ENCODE measurements at regions not wholly inside any gene's neighbourhood (a gene's known extent, or its start where the extent isn't known, plus 50 kb on each side); places are given as distances from the start of the nearest gene placed in this dataset.

DNA sequence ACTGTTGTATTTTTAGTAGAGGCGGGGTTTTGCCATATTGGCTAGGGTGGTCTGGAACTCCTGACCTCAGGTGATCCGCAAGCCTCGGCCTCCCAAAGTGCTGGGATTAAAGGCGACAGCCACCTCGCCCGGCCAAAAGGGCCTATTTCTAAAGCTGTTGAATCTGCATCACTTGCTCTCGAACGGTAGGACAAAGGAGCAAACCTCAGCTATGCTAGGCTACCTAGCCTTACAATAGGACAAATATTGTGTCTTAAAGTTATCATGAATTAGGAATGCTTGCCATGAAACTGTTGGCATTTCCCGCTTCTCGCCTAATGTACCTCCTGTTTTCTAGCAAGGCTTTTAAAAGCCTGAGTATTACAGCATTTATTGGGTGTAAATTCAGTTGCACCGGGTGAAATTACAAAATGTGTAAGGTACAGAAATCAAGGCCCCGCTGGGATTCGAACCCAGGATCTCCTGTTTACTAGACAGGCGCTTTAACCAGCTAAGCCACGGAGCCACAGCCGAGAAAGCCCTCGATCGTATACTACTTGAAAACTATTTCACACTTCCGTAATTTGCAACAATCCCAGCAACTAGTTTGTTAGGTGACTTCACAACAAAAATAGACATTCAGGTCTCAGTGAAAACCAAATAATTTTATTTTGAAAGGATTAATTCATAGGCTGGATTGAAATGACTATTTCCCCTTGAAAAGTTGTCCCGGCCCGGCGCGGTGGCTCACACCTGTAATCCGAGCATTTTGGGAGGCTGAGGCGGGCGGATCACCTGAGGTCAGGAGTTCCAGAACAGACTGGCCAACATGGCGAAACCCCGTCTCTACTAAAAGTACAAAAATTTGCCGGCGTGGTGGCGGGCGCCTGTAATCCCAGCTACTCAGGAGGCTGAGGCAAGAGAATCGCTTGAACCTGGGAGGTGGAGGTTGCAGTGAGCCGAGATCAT, 211.6 kb upstream of the ZNF184 start:
- no peak overlapping the region for H3K9ac ChIP-seq (ENCODE audit: low read depth, low read length)
- no peaks in the 10 kb centered on the region for H3K36me3 ChIP-seq (ENCODE audit: control insufficient read depth, insufficient read depth, low read length)
- peak overlapping the region; percentile 23; the same call in 1 of the 2 replicates for H3K4me3 ChIP-seq (ENCODE audit: low read depth, low read length)
- no peaks in the 10 kb centered on the region for H3K4me1 ChIP-seq (ENCODE audit: control insufficient read depth, insufficient read depth, low read length)
- no peak overlapping the region for H3K27ac ChIP-seq (ENCODE audit: low read depth, low read length)
- H3K27me3 ChIP-seq (ENCODE audit: control insufficient read depth, insufficient read depth, low read length) = peaks cover 14% of the 10 kb centered on the region
- no peaks in the 10 kb centered on the region for H3K9me3 ChIP-seq (ENCODE audit: control insufficient read depth, insufficient read depth, low read length)

DNA sequence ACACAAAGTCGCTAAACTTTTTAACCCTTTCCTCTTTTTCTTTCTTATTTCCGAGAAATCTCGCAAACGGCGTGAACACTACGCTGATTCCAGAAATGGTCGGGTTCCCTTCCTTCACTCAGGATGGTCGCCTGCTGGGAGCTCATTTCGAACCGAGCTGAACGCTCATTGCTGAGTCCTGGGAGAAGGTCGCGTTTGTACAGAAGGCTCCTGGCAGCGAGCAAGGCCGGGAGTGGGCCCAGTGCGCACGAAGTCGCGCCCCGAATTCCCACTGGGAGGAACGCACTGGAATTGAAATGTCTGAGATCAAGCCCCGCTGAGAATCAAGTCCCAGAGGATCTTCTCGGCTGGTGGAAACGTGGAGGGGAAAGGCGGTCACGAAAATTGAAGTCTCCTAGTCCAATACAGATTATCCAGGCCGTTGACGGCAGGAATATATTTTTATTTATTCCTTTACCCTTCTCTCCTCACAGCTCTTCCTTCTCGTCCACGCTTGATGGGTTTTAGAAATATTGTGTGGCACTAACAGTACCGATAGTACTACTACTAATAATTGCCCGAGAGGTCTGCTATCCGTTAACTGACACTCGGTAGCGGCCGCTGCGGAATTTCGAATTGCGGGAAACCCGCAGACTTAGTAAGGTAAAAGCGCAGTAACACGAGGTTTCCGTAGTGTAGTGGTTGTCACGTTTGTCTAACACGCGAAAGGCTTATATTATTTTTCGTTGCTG, 207.2 kb upstream of the ZNF184 start:
- Histone ChIP-seq H3K36me3 (ENCODE audit: control insufficient read depth, insufficient read depth, low read length) (no peaks in the 10 kb centered on the region), H3K27ac (ENCODE audit: low read depth, low read length) (no peak overlapping the region), H3K27me3 (ENCODE audit: control insufficient read depth, insufficient read depth, low read length) (peaks cover 34% of the 10 kb centered on the region), H3K9ac (ENCODE audit: low read depth, low read length) (no peak overlapping the region), H3K4me1 (ENCODE audit: control insufficient read depth, insufficient read depth, low read length) (no peaks in the 10 kb centered on the region), H3K4me3 (ENCODE audit: low read depth, low read length) (peak overlapping the region; percentile 85), H3K9me3 (ENCODE audit: control insufficient read depth, insufficient read depth, low read length) (no peaks in the 10 kb centered on the region)

DNA sequence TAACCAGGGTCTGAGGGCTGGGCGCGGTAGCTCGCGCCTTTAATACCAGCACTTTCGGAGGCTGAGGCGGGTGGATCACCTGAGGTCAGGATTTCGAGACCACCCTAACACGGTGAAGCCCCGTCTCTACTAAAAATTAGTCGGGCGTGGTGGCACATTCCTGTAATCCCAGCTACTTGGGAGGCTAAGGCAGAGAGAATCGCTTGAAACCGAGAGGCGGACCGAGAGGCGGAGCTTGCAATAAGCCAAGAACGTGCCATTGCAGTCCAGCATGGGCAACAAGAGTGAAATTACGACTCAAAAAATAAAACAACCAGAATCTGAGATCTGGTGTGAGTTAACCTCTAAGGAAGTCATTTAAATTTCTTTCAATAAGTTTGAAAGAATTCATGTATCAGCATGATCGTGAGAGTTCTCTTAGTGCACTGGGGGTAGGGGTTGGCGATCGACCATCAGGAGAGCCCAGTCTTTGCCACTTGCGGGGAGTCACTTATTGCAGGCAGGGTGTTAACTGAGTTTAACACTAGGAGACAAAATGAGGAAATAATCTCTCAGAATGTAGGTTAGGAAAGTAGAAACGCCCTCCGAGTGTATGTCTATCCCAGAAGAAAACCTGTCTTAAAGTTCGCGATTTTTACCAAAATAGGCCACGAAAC, 206.5 kb upstream of the ZNF184 start:
- no peaks in the 10 kb centered on the region for H3K36me3 ChIP-seq (ENCODE audit: control insufficient read depth, insufficient read depth, low read length)
- peak overlapping the region; percentile 85 for H3K4me3 ChIP-seq (ENCODE audit: low read depth, low read length)
- H3K27me3 ChIP-seq (ENCODE audit: control insufficient read depth, insufficient read depth, low read length) = peaks cover 34% of the 10 kb centered on the region

DNA sequence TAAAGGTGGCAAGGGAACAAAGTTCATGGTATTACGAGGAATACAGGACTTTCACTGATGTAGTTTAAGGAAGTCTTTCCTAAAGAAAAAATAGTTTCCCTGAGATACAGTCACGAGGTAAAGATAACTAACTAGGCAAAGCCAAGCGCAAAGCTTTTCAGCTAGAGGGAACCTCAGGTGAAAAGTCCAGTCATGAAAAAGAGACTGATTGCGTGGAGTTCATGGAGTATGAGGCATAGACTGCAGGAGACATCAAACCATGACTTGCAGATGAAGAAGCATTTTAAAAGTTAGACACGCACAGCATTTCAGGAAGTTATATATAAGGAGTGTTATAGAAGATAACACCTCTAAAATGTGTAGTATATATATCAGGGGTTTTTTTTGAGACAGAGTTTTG, 205.6 kb upstream of the ZNF184 start:
- Histone ChIP-seq H3K27ac (ENCODE audit: low read depth, low read length) (no peak overlapping the region), H3K4me3 (ENCODE audit: low read depth, low read length) (no peak overlapping the region), H3K9me3 (ENCODE audit: control insufficient read depth, insufficient read depth, low read length) (no peaks in the 10 kb centered on the region), H3K4me1 (ENCODE audit: control insufficient read depth, insufficient read depth, low read length) (no peaks in the 10 kb centered on the region), H3K36me3 (ENCODE audit: control insufficient read depth, insufficient read depth, low read length) (no peaks in the 10 kb centered on the region), H3K27me3 (ENCODE audit: control insufficient read depth, insufficient read depth, low read length) (peaks cover 34% of the 10 kb centered on the region), H3K9ac (ENCODE audit: low read depth, low read length) (no peak overlapping the region)

More for the DNA sequence above, 206.5 kb upstream of the ZNF184 start:
- H3K9me3 ChIP-seq (ENCODE audit: control insufficient read depth, insufficient read depth, low read length) = no peaks in the 10 kb centered on the region
- H3K9ac ChIP-seq (ENCODE audit: low read depth, low read length) = no peak overlapping the region
- H3K4me1 ChIP-seq (ENCODE audit: control insufficient read depth, insufficient read depth, low read length) = no peaks in the 10 kb centered on the region
- no peak overlapping the region for H3K27ac ChIP-seq (ENCODE audit: low read depth, low read length)

DNA sequence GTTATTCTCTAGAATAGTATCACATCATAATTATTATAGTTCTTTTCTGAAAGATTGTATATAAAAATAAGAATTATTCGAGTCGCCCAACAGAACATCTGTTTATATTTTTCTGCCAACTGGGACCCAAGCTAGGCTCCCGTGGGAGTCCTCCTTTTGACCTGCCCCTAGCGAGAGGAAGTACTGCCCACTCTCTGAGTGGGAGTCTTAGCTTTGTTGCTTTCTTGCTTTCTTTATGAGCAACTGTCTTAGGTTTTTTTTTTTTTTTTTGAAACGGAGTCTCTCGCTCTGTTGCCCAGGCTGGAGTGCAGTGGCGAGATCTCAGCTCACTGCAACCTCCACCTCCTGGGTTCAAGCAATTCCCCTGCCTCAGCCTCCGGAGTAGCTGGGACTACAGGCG, 202.0 kb upstream of the ZNF184 start:
- Histone ChIP-seq H3K4me1 (ENCODE audit: control insufficient read depth, insufficient read depth, low read length) (no peaks in the 10 kb centered on the region), H3K4me3 (ENCODE audit: low read depth, low read length) (no peak overlapping the region), H3K27ac (ENCODE audit: low read depth, low read length) (no peak overlapping the region), H3K9ac (ENCODE audit: low read depth, low read length) (no peak overlapping the region), H3K27me3 (ENCODE audit: control insufficient read depth, insufficient read depth, low read length) (peaks cover 36% of the 10 kb centered on the region), H3K9me3 (ENCODE audit: control insufficient read depth, insufficient read depth, low read length) (no peaks in the 10 kb centered on the region), H3K36me3 (ENCODE audit: control insufficient read depth, insufficient read depth, low read length) (no peaks in the 10 kb centered on the region)

DNA sequence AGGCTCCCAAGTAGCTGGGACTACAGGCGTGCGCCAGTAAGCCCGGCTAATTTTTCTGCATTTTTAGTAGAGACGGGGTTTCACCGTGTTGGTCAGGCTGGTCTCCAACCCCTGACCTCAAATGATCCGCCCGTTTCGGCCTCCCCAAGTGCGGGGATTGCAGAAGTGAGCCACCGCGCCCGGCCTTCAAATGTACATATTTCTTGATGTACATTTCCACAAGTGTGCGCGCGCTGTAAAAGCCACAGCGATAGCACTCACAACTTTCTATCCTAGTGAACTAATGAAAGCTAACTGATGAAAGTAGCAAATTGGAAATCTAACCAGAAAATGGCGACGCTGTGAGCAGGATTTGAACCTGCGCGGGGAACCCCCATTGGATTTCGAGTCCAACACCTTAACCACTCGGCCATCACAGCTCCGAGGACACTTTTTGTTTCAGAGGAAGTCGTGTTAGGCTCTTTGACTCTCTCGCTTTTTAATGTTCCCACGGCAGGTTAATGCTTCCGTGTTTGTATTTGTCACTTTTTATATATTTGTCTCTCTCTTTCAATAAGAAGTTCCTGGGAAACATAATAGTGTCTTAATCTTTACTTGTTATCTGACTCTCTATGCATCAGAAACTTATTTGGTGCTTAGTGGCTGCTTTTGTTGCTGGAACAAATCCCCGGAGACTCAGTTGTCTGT, 199.4 kb upstream of the ZNF184 start:
- Histone ChIP-seq H3K27me3 (ENCODE audit: control insufficient read depth, insufficient read depth, low read length) (peaks cover 33% of the 10 kb centered on the region), H3K27ac (ENCODE audit: low read depth, low read length) (peak overlapping the region; percentile 61), H3K9ac (ENCODE audit: low read depth, low read length) (no peak overlapping the region)

DNA sequence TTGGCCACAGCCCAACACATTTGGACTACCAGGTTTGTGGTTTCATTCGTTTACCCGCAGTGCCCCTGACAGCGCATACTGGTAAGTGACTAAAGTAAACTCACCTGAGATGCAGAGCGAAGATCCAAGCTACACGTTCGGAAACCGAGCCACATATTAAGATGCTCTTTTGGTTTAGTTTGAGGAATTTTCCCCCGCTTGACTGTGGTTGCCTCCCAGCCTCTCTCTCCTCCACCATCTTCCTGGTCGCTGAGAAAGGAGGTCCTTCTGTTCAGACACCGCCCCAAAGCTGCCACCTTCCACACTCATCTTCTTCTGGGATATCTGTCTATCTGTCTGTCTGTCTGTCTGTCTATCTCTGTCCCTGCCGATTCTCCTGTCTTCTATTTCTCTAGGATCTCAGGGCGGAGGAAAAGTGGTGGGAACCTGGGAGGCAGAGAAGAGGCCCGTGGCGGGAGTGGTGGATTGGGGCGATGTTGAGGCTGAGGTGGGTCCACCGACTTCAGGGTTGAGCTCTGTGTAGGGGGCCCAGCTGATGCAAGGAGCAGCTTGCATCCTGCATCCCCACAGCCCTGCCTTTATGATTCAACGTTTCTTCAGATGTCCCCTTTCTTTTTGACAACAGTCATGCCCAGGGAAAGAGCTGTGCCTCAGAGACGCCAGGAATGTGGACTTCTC, 196.9 kb upstream of the ZNF184 start:
- Histone ChIP-seq H3K36me3 (ENCODE audit: control insufficient read depth, insufficient read depth, low read length) (no peaks in the 10 kb centered on the region), H3K4me1 (ENCODE audit: control insufficient read depth, insufficient read depth, low read length) (peaks cover 10% of the 10 kb centered on the region), H3K27ac (ENCODE audit: low read depth, low read length) (no peak overlapping the region), H3K9me3 (ENCODE audit: control insufficient read depth, insufficient read depth, low read length) (no peaks in the 10 kb centered on the region), H3K9ac (ENCODE audit: low read depth, low read length) (no peak overlapping the region), H3K4me3 (ENCODE audit: low read depth, low read length) (peak overlapping the region; percentile 90), H3K27me3 (ENCODE audit: control insufficient read depth, insufficient read depth, low read length) (peaks cover 41% of the 10 kb centered on the region)

More for the DNA sequence above, 199.4 kb upstream of the ZNF184 start:
- Histone ChIP-seq H3K4me3 (ENCODE audit: low read depth, low read length) (peak overlapping the region; percentile 90), H3K36me3 (ENCODE audit: control insufficient read depth, insufficient read depth, low read length) (no peaks in the 10 kb centered on the region), H3K4me1 (ENCODE audit: control insufficient read depth, insufficient read depth, low read length) (peaks cover 7% of the 10 kb centered on the region), H3K9me3 (ENCODE audit: control insufficient read depth, insufficient read depth, low read length) (no peaks in the 10 kb centered on the region)

DNA sequence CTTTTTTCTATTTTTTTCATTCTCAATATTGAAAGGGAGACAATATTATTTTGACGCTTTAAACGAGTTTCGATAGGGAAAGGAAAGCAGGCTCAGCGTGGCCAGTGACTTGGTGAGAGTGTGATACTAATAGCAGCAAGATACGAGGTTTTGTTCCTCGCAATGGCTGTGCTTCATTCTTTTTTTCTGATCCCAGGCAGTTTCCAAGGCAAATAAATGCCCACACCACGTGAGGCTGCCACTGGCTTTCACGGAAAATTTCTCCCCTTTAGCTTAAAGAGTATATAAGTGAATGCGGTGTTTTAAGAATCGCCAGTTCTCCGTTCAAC, 196.4 kb upstream of the ZNF184 start:
- Histone ChIP-seq H3K9ac (ENCODE audit: low read depth, low read length) (no peak overlapping the region), H3K4me3 (ENCODE audit: low read depth, low read length) (peak overlapping the region; percentile 90), H3K36me3 (ENCODE audit: control insufficient read depth, insufficient read depth, low read length) (no peaks in the 10 kb centered on the region), H3K9me3 (ENCODE audit: control insufficient read depth, insufficient read depth, low read length) (no peaks in the 10 kb centered on the region), H3K27me3 (ENCODE audit: control insufficient read depth, insufficient read depth, low read length) (peaks cover 41% of the 10 kb centered on the region), H3K27ac (ENCODE audit: low read depth, low read length) (no peak overlapping the region), H3K4me1 (ENCODE audit: control insufficient read depth, insufficient read depth, low read length) (peaks cover 10% of the 10 kb centered on the region)

DNA sequence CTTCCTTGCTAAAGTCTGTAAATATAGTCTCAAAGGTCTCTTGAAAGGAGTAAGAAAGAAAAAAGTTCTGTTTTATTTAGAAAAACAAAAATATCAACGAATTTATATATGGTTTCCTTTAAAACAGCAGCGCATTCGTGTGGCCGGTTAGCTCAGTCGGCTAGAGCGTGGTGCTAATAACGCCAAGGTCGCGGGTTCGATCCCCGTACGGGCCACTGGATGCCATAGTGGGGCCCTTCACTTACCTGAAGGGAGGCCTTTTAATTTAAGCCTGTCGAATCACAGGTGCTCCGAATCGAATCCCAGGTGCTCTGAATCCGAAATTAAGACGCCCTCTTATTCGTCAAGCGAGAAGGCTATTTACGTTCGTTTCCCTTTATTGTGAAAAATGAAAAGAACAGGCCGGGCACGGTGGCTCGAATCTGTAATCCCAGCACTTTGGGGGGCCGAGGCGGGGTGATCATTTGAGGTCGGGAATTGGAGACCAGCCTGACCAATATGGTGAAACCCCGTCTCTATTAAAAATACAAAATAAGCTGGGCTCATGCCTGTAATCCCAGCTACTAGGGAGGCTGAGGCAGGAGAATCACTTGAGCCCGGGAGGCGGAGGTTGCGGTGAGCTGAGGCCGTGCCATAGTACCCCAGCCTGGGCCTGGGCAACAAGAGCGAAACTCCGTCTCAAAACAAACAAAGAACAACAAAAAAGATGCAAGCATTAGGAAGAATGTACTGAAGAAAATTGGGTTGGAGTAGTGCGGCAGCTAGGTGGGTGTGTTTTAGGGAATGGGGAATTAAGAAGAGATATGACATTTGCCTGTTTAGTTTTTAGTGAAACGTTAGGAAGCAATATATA, 195.8 kb upstream of the ZNF184 start:
- Histone ChIP-seq H3K4me1 (ENCODE audit: control insufficient read depth, insufficient read depth, low read length) (peaks cover 10% of the 10 kb centered on the region), H3K36me3 (ENCODE audit: control insufficient read depth, insufficient read depth, low read length) (no peaks in the 10 kb centered on the region), H3K27me3 (ENCODE audit: control insufficient read depth, insufficient read depth, low read length) (peaks cover 41% of the 10 kb centered on the region), H3K9ac (ENCODE audit: low read depth, low read length) (no peak overlapping the region), H3K9me3 (ENCODE audit: control insufficient read depth, insufficient read depth, low read length) (no peaks in the 10 kb centered on the region), H3K4me3 (ENCODE audit: low read depth, low read length) (peak overlapping the region; percentile 90), H3K27ac (ENCODE audit: low read depth, low read length) (no peak overlapping the region)

Measured in HUES48 (cell line).